GM12874 (cell line): ENCODE measurements at regions not wholly inside any gene's neighbourhood (a gene's known extent, or its start where the extent isn't known, plus 50 kb on each side); places are given as distances from the start of the nearest gene placed in this dataset.

ENCODE experiments used
- CTCF ChIP-seq: IDR thresholded peaks from 2 replicates; pipeline ENCODE4 v1.5.1; 2011; ENCODE audit warnings: low read depth, mild to moderate bottlenecking, control low read depth, low read length, moderate library complexity; ENCODE audit not compliant: insufficient read depth

- no peak for TF ChIP-seq CTCF
Measured at GRCh38 chr3:66661628-66662027, 160.8 kb upstream of the LRIG1 start.

GRCh38 chr3:66662894-66663293, 162.1 kb upstream of the LRIG1 start:
- TF ChIP-seq CTCF, result no peak

DNA sequence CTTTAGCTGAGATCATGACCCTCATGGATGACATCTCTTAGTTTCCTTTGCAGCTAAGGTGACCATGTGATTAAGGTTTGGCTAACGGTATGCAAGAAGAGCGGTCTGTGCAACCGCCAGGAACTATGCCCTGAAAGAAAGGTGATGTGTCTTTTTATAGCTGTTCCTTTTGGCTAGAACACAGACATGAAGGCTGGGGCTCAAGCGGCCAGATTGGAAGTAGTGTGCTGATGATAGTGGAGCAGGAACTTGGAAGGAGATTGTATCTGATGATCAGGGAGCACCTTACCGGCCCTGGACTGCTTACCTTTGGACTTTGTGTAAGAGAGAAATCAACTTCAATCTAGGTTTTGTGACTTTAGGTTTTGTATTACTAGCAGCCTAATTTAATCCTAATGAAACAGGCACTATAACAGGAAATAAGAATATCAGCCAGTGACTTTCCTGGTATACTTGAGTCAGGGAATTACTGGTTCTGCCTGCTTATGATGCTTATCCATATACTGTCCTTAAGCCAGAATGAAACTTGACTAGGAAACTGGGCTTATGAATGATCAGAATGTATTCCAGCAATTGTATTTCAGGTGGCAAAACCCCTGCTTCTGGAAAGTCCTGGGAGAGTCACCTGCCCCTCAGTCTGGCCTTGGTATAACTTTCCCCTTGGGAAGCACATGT, 164.3 kb upstream of the LRIG1 start:
- TF ChIP-seq CTCF, result no peak

- no peak for TF ChIP-seq CTCF
Measured at GRCh38 chr3:66666362-66666761, 165.5 kb upstream of the LRIG1 start.

DNA sequence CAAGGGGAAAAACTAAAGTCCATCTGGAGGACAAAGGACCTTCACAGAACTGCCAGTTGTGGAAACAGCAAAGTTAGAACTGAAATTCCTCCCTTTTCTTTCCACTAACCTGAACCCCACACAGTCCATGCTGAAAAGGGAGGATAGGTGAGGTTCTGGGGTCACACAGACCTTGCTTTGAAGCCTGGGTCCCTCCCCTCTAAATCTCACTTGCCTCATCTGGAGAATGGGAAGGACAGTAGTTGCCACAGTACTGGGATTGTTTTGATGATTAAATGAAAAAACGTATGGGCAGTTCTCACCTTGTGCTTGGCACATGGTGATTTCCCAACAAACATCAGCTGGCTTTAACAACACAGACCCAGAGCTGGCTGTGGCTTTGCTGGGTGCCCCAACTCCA, 166.4 kb upstream of the LRIG1 start:
- no peak for TF ChIP-seq CTCF

DNA sequence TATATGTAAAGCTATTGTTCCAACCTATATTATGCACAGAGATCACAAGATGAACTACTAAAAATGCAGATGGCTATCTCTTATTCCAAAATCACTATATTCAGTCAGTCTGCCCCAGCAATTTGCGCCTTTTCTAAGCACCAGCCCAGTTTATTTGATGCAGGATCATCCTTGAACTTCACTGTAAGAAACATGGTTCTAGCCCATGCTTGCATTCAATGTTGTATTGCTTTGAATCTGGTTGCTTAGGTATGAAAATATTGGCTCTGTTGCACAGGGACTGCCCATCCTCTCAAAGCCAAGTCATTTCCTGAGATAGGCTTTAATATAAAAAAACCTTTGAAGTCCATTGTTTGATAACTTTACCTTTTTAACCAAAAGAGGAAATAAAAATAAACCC, 170.5 kb upstream of the LRIG1 start:
- TF ChIP-seq CTCF, result no peak

DNA sequence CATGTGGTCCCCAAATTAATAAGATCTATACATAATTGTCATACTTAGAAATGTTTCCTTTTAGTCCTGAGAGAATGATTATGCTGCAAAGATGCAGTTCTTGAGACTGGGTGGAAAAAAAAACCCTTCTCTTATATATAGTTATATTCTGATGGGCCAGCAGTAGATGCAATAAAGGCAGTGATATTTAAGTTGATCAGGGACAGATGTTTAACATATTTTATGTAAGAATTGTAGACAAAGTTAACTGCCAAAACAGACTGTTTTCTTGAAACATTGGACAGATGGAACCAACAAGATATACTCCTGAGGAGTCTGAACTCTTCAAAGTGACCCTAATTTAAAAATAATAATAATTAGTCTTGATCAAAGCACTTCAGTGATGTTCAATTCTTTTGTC, 172.0 kb upstream of the LRIG1 start:
- TF ChIP-seq CTCF, result no peak

DNA sequence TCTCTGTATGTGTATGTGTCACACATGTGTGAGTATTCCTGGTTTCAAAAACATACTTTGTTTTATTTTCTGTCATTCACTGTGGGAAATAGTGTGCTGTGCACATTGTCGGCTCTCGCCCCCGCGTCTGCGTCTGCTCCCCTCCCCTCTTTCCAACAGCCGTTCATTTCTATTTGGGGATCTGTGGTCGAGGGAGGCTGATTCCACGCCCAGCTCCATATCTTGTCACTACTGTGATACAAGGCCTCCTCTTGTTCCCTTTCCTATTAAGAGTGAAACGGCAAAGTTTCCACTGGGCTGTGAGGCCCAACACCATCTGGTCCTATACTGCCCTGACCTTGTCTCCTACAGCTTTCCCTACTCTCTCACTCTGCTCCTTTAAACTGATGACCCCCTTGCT, 172.5 kb upstream of the LRIG1 start:
- TF ChIP-seq CTCF, result no peak
